Activated T-cell treated with anti-CD3 and anti-CD28 coated beads, Interleukin-2, amount 50 U/mL, for 4 hours (primary cell): ENCODE measurements at regions not wholly inside any gene's neighbourhood (a gene's known extent, or its start where the extent isn't known, plus 50 kb on each side); places are given as distances from the start of the nearest gene placed in this dataset.

Source experiments
- ATAC-seq, 2 donors: fragments of 200-7000 bp; cut with Tn5 transposase; one replicate each; pipeline ENCODE4 v1.10.0; 2021
- DNase-seq: peaks from one replicate; pipeline ENCODE4 v3.0.0-alpha.2; 2020
- H3K27me3 Mint-ChIP-seq: one replicate; pipeline ENCODE4 v1.8.0; 2021; ENCODE audit warnings: low read depth, mixed read lengths
- H3K36me3 Mint-ChIP-seq: one replicate; pipeline ENCODE4 v1.8.0; 2022; ENCODE audit warnings: mixed read lengths; ENCODE audit not compliant: insufficient read depth
- H3K4me1 Mint-ChIP-seq: one replicate; pipeline ENCODE4 v1.8.0; 2021; ENCODE audit warnings: low read depth, mixed read lengths
- H3K4me3 Mint-ChIP-seq: one replicate; pipeline ENCODE4 v1.8.0; 2021; ENCODE audit warnings: mild to moderate bottlenecking, moderate library complexity, mixed read lengths
- H3K9me3 Mint-ChIP-seq: one replicate; pipeline ENCODE4 v1.8.0; 2021; ENCODE audit warnings: mixed read lengths

DNA sequence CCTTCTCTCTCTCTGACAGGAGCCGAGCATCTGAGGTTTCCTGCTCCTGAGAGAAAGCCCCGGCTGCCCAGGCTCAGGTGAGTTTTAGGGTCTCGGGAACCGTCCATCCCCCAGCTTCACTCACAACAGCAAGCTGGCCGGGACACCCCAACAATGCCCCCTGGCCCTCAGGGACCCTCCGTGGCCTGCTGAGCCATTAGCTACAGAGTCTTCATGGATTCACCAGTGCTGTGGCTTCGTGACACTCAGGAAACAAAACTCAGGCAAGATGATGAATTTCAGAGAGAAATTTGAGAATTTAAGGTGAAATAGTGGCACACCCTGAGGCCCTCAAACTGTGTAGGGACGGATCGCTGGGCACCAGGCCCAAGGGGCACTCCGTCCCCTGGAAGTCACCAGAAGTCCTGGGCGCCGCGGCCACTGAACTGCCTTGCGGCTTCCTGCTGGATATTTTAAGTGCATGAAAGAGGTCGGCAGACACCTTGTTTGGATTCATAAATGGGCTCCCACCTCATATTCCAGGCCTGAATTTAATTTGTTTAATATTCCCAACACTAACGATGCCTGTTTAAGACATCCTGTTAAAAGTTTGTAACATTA is 368.3 kb upstream of the SALL3 start:
- ATAC-seq (no peak), DNase-seq (no peak)
- Mint-ChIP-seq H3K4me3 (no peak overlapping the region), H3K36me3 (no peaks in the 10 kb centered on the region), H3K27me3 (no peaks in the 10 kb centered on the region), H3K4me1 (no peaks in the 10 kb centered on the region), H3K9me3 (peaks cover 11% of the 10 kb centered on the region)

DNA sequence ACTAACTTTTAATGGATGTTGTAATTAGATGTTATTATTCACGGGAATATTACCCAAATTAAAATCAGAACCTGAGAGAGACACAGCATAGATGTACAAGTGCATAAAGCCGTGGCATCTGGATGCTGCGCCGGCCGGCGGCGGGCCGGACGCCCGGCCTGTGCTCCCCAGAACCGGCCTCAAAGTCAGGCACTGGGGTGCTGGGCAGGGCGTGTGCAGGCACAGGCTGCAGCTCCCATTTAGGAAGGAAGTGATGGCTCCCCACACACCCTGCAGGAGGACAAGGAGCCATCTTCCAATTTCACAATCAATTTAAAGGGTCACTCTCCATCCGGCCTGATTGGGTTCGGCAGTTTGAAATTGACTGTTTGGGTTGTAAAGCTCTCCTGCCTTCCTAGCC is 367.7 kb upstream of the SALL3 start:
- Mint-ChIP-seq H3K4me3 (no peak overlapping the region), H3K36me3 (no peaks in the 10 kb centered on the region), H3K9me3 (peaks cover 16% of the 10 kb centered on the region), H3K27me3 (no peaks in the 10 kb centered on the region), H3K4me1 (no peaks in the 10 kb centered on the region)
- ATAC-seq (no peak), DNase-seq (no peak)

DNA sequence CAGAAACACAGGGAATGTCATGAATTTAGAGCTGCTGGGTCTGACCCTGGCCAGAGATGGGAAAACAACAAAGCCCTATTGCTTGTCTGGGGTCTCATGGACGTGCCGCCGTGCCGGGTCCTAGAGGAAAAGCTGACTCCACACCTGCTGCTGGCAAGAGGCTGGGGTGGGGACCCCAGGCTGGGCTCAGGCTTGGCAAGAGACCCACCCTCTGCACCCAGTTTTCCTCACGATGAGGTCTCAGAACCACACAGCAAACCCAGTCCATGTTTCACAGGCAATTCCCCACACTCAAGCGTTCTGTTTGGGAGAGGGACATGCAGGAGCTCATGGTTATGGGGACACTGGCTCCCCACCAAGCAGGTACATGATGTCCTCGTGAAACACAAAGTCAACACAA is 367.3 kb upstream of the SALL3 start:
- H3K4me1 Mint-ChIP-seq = no peaks in the 10 kb centered on the region
- H3K27me3 Mint-ChIP-seq = no peaks in the 10 kb centered on the region
- no peak for DNase-seq
- no peak overlapping the region for H3K4me3 Mint-ChIP-seq
- ATAC-seq = no peak
- no peaks in the 10 kb centered on the region for H3K36me3 Mint-ChIP-seq
- H3K9me3 Mint-ChIP-seq = peaks cover 17% of the 10 kb centered on the region

DNA sequence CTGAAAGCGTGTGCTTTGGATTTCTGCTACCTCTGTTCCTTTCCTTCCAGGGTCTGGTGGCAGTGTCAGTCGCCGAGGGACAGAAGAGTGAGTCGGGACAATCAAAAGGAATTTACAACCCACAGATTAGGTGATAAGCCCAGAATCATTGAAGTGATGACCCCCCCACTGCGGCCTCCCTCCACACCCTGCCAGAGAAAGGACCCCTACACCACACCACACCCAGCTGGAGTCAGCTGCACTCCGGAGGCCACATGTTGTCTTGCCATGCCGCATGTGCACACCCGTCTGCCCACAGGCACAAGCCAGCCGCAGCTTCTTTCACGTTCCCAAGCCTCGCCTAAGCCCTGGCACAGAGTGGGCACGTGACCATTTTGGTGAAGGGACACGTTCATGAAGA is 366.8 kb upstream of the SALL3 start:
- no peak for ATAC-seq
- Mint-ChIP-seq H3K4me1 (no peaks in the 10 kb centered on the region), H3K36me3 (no peaks in the 10 kb centered on the region), H3K27me3 (no peaks in the 10 kb centered on the region), H3K9me3 (peaks cover 17% of the 10 kb centered on the region), H3K4me3 (no peak overlapping the region)
- DNase-seq = no peak

DNA sequence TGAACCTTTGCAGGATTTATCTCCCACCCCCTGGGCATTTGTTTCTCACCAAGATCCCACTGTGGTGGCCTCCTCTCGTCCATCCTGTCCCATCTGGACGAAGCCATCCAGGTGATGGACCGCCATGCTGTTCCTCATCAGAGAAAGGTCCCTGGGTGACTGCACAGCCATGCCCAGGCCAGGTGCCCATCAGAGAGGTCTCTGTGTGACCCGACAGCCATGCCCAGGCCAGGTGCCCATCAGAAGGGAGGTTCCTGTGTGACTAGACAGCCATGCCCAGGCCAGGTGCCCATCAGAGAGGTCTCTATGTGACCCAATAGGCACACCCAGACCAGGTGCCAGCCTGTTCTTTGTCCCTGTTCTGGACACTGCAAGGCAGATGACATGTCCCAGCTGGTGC is 360.9 kb upstream of the SALL3 start:
- no peaks in the 10 kb centered on the region for H3K27me3 Mint-ChIP-seq
- peaks cover 17% of the 10 kb centered on the region for H3K9me3 Mint-ChIP-seq
- H3K4me1 Mint-ChIP-seq = no peaks in the 10 kb centered on the region
- no peak overlapping the region for H3K4me3 Mint-ChIP-seq
- ATAC-seq (no peak), DNase-seq (no peak)
- no peaks in the 10 kb centered on the region for H3K36me3 Mint-ChIP-seq

DNA sequence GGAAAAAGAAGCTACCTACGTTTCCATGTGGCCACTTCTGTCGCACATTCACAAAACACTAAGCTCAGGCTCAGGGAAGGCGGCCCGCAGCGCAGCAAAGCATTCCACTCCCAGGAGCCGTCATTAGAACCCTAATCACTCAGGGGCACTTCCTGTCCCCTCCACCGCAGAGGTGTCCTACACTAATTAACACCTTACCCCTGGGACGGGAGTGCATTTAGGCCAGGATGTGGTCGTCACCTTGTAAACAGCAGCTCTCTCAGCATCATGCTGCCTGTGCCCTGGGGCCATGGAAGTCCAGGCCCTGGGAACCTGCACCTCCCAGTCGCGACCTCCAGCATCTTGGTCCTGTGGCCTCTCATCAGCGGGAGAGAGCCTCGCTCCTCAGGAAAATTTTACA is 359.8 kb upstream of the SALL3 start:
- Mint-ChIP-seq H3K9me3 (peaks cover 17% of the 10 kb centered on the region), H3K27me3 (peaks cover 4% of the 10 kb centered on the region), H3K4me1 (no peaks in the 10 kb centered on the region), H3K36me3 (no peaks in the 10 kb centered on the region), H3K4me3 (no peak overlapping the region)
- no peak for DNase-seq
- ATAC-seq = no peak

DNA sequence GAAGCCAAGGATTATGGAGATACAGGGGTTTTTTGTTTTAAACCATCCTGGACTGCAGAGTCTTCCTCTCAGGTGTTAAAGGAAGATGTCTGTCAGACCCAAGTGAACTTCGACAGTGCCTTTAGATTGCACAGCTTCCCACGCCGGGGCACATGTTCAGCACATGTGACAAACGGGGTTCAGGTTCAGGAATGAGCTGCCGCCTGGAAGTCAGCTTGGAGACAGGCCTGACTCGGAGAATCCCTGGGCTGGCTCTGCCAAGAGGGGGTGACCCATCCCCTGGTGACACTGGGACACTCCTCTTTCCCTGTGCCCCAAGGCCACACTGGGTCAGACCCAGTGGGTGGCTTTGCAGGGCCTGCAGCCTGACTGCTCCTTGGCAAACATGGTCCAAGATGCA is 359.3 kb upstream of the SALL3 start:
- DNase-seq (no peak), ATAC-seq (no peak)
- H3K36me3 Mint-ChIP-seq = no peaks in the 10 kb centered on the region
- H3K4me3 Mint-ChIP-seq = no peak overlapping the region
- peaks cover 14% of the 10 kb centered on the region for H3K9me3 Mint-ChIP-seq
- peaks cover 5% of the 10 kb centered on the region for H3K27me3 Mint-ChIP-seq
- H3K4me1 Mint-ChIP-seq = no peaks in the 10 kb centered on the region

DNA sequence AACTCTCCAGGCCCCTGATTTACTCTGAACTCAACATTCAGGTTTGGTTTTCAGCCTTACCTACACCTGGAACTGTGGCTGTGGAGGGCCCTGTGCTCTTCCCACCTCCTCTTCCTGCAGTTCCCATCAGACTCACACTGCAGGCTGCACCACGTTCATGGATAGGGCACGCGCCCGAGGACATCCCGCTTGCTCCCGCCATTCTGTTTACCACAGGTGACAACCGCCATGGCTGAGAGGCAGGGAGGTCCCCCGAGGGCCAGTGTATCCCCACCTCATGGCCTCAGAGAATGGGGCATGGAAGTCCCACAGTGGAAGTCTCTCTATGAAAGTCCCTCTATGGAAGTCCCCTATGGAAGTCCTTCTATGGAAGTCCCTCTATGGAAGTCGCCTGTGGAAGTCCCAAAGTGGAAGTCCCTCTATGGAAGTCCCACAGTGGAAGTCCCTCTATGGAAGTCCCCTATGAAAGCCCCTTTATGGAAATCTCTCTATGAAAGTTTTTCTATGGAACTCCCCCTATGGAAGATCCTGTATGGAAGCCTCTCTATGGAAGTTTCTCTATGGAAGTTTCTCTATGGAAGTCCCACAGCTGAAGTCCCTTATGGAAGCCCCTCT is 358.4 kb upstream of the SALL3 start:
- peaks cover 7% of the 10 kb centered on the region for H3K9me3 Mint-ChIP-seq
- H3K4me3 Mint-ChIP-seq = no peak overlapping the region
- no peaks in the 10 kb centered on the region for H3K36me3 Mint-ChIP-seq
- DNase-seq = no peak
- no peaks in the 10 kb centered on the region for H3K4me1 Mint-ChIP-seq
- no peak for ATAC-seq
- H3K27me3 Mint-ChIP-seq = peaks cover 5% of the 10 kb centered on the region

DNA sequence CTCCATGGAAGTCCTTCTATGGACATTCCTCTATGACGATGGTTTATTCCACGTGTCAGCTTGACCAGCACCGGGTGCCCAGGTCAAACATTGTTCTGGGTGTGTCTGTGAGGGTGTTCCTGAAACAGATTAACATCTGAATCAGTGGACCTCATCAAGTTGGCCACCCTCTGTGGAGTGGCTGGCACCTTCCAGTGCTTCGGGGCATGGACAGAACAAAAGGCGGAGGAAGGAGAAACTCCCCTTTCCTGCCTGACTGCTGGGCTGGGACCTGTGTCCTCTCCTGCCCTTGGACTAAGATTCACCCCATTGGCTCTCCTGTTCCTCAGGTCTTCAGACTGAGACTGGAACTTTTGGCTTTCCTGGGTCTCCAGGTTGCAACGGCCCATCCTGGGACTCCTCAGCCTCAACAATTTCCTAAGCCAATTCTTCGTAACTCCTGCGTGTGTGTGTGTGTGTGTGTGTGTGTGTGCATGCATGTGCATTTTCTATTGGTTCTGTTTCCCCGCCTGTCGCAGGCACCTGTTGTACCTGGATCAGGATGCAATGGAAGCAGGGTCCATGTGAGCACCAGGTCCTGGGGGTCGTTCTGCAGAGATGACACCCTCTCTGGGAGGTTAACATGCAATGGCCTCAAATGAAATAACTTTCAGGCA is 357.2 kb upstream of the SALL3 start:
- ATAC-seq = no peak
- H3K27me3 Mint-ChIP-seq = peaks cover 9% of the 10 kb centered on the region
- no peaks in the 10 kb centered on the region for H3K4me1 Mint-ChIP-seq
- H3K4me3 Mint-ChIP-seq = no peak overlapping the region
- no peaks in the 10 kb centered on the region for H3K9me3 Mint-ChIP-seq
- no peaks in the 10 kb centered on the region for H3K36me3 Mint-ChIP-seq
- DNase-seq = no peak

DNA sequence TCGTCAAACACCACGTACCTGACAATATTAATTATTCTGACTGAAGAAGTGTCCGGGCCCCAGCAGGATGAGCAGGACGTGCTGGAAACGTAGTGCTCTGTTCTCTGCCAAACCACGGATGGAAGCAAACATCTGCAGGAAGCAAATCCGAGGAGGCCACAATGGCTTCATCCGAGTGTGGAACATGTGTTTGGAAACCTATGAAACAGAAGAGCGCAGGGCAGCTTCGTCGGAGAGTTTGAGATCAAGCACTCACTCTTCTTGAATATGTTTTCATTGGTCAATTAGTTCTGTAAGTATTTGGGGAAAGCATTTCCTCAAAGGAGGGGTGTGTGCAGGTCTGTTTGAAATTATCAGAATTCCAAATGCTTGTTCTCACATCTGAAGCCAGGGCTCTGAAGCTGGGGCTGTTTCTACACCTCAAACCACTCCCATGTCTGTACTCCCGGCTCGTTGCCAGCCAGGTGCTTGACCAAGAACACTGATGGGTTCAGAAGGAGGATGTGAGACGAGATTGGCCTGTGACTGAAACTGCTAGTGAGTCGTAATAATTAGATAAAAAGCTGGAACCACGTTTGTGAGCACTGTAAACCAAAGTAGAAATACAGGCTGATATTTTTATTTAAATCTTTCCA is 356.6 kb upstream of the SALL3 start:
- no peaks in the 10 kb centered on the region for H3K36me3 Mint-ChIP-seq
- DNase-seq (no peak), ATAC-seq (no peak)
- H3K4me3 Mint-ChIP-seq = no peak overlapping the region
- no peaks in the 10 kb centered on the region for H3K9me3 Mint-ChIP-seq
- peaks cover 9% of the 10 kb centered on the region for H3K27me3 Mint-ChIP-seq
- H3K4me1 Mint-ChIP-seq = no peaks in the 10 kb centered on the region

DNA sequence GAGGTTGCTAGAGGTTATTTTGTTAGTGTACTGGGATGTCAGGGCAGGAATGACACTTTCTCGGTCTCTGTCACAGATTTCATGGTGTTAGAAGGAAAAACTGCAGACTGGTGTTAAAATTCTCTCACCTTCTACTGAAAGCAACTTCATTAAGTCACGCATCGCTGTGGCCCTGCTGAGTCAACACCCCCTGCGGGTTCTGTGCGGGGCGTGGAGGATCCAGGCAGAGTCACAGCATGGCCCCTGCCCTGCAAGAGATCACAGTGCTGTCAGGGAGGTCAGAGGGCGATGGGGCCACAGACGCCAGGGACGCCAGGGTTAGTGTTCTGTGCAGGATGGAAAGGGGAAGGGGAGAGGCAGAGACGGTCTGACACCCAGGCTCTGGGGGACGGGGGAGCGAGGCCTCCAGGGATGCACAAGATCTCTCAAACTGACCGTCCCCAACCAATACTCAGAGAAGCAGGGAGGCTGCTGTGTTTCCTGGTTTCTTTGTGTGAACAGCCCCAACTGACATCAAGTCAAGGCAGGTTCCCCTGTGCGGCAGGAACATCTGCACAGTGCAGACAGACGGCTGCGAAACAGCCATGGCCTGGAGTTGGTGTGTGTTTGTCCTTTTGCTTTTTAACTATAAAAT is 354.9 kb upstream of the SALL3 start:
- peaks cover 4% of the 10 kb centered on the region for H3K9me3 Mint-ChIP-seq
- DNase-seq = no peak

DNA sequence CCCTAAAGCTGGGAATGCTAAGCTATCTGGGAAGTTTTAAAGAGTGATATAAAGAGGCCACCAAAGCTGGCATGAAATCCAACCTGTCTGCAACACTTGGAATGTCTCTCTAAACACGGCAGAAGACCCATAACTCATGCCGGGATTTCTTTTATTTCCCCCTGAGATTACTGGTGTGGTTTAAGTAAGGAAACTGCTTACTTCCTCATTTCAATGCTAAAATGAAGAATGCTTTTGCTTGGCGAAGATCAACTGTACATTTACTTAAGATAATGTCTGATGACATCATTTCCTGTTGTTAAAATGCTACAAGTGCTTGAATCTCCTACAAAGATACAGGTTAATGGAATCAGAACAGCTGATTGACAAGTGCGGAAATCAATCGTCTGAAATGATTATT is 353.8 kb upstream of the SALL3 start:
- ATAC-seq (no peak), DNase-seq (no peak)
- peaks cover 9% of the 10 kb centered on the region for H3K27me3 Mint-ChIP-seq
- H3K4me1 Mint-ChIP-seq = no peaks in the 10 kb centered on the region
- H3K4me3 Mint-ChIP-seq = no peak overlapping the region
- H3K36me3 Mint-ChIP-seq = no peaks in the 10 kb centered on the region
- H3K9me3 Mint-ChIP-seq = peaks cover 8% of the 10 kb centered on the region

More for the DNA sequence above, 354.9 kb upstream of the SALL3 start:
- H3K36me3 Mint-ChIP-seq = no peaks in the 10 kb centered on the region
- H3K27me3 Mint-ChIP-seq = peaks cover 9% of the 10 kb centered on the region
- H3K4me3 Mint-ChIP-seq = no peak overlapping the region
- no peak for ATAC-seq
- H3K4me1 Mint-ChIP-seq = no peaks in the 10 kb centered on the region

DNA sequence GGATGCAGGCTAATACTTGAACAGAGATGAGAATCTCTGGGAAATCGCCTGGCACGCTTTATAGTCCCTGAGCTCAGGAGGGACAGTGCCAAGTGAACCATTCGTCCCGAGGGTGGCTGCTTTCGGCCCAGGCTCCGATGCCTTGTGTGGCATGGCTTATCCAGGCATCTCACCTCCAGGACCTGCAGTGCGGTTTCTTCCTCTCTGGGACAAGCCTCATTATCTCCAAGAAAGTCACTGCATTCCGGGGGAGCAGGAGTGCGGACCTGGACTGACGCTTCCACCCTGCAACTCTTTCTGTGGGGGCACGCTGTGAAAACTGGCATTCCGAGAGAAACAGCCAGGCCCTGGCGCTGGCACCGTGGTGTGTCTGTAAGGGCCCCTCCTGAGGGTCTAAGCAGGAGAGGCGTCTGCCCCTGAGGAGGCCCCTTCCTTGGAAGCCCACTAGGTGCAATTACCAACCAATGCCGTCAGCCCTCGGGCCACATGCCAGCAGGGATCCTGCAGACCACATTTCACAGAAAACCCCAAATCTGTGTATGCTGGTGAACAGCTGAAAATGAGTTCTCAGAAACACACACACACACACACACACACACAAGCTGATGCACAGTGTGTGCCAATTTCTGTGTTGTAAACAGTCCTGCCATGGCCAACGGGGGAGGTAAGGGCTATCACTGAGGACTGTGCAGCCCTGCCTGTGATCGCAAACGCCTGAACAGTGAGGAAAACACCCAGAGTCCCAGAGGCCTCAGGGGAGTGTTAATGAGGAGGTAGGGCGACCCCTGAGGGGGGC is 351.9 kb upstream of the SALL3 start:
- Mint-ChIP-seq H3K36me3 (no peaks in the 10 kb centered on the region), H3K4me1 (no peaks in the 10 kb centered on the region), H3K27me3 (peaks cover 9% of the 10 kb centered on the region), H3K9me3 (peaks cover 10% of the 10 kb centered on the region), H3K4me3 (no peak overlapping the region)
- DNase-seq = no peak
- ATAC-seq = no peak

DNA sequence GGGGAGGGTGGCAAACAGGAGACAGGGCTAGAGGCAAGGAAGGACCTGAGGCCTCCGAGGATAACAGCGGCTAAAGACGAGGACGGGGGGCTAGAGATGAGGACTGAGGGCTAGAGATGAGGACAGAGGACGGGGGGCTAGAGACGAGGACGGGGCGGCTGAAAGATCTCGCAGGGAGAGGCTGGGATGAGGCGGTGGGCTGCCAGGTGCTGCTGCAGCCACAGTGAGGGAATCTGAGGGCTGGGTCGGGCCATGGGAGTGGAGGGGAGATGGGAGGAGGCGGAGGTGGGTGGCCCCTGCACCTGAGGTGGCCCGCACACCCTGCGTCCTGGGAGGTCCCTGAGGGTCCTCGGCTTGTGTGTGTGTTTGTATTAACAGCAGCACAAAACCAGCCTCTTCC is 350.2 kb upstream of the SALL3 start:
- DNase-seq (no peak), ATAC-seq (no peak)
- H3K4me1 Mint-ChIP-seq = peaks cover 6% of the 10 kb centered on the region
- H3K4me3 Mint-ChIP-seq = no peak overlapping the region
- no peaks in the 10 kb centered on the region for H3K36me3 Mint-ChIP-seq
- H3K9me3 Mint-ChIP-seq = peaks cover 10% of the 10 kb centered on the region
- peaks cover 9% of the 10 kb centered on the region for H3K27me3 Mint-ChIP-seq
